ENCODE measurements at regions not wholly inside any gene's neighbourhood (a gene's known extent, or its start where the extent isn't known, plus 50 kb on each side); places are given as distances from the start of the nearest gene placed in this dataset.

- peak; percentile 33 for DNase-seq
These were observed 54.2 kb downstream of the S1PR1 start for GRCh38 chr1:101290922-101291561.

GRCh38 chr1:101291562-101292380, 55.0 kb downstream of the S1PR1 start:
- DNase-seq, result peak; percentile 65

DNA sequence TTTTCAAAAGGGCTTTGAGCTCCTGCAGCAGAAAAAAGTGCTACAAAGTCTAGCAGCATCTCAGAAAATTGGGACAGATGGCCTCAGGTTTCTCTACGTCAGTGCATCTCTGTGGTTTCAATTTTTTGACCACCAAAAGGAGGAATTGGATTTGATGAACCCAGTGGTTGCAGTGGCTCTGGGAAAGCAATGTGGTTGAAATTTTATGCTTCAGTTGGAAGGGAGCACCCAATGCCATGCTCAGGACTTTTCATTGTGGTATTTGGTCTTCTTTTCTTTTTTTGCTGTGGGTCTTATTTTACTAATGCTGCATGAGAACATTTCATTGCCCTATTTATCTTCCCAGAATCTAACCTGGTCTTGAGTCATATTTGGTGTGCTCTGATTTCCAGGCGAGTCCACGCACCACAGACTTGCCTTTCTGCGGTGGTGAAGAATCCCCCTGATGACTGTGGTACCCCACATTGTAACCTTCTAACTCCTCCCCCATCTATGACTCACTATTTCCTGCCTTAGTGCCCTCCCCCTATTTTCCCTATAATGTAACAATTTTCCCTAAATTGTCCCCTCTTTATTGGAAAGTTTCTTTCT, 56.7 kb downstream of the S1PR1 start:
- peak; percentile 77 for DNase-seq

DNA sequence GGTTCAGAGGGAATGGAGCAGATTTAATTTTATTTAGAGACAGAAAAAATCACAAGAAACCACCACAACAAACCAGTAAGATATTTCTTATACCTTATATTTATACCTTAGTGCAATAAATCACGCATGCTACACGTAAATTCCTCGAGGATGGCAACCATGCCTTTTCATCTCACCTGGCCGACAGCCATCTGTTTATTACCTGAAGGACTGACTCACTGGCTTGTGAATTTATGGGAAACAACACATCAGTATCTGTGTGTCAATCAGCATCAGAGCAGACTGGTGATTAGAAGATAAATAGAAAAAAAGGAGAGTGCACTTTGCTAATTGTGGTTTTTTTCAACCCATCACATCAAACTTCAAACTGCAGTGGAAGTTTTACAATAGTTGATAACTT, 58.4 kb downstream of the S1PR1 start:
- DNase-seq, result no peak

DNA sequence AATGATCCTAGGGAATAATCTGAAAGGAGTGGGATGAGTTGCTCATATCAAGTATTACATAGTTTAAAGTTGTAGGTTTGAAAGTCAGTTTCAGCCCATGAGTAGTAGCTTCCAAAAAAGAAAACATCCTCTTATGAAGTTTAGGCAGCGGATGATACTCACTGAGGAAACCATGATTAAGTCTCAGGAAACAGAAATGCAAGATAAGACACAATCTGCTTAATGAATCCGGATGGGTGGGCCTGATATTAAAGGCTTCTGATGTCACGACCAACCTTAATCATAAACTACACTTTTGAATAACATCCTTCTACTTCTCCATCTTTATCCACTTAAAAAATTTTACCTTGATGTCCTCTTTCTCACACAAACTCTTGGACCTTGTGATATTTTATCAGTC, 61.8 kb downstream of the S1PR1 start:
- no peak for DNase-seq

GRCh38 chr1:101299141-101299540, 62.3 kb downstream of the S1PR1 start:
- no peak for DNase-seq

DNA sequence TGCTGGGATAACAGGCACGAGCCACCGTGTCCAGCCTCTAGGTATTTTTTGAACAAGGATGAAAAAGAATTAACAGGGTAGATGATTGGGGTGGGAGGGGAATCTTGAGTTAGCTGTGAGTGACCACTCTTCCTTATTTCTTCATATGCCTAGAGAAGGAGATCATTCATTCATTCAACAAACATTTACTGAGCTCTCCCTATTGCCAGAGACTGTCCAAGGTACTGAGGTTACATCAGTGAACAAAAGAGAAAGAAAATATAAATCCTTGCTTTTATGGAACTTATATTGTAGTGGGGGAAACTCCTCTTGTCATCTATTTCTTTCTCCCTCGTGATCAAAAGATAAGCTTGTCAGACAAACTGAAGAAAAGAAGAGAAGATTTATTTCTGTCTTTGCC, 62.9 kb downstream of the S1PR1 start:
- DNase-seq, result no peak

DNA sequence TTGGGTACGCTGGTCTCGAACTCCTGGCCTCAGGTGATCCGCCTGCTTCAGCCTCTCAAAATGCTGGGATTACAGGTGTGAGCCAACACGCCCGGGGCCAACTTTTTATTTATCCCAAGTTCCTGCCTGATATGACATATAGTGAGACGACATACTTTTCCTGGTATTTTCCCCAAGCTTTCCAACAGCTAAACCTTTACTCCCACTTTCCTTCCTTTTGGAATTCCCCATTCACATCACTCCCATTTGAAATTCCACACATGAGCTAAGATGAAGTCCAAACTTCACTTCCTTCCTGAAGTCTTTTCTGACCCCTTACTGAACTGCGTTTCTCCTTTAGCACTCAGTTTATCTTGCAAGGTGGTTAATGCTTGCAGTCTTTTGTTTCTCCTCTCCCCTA, 64.1 kb downstream of the S1PR1 start:
- no peak for DNase-seq

GRCh38 chr1:101301446-101302057, 64.7 kb downstream of the S1PR1 start:
- DNase-seq, result no peak

- DNase-seq, result no peak
These were observed 66.2 kb downstream of the S1PR1 start for GRCh38 chr1:101302831-101303511.

DNA sequence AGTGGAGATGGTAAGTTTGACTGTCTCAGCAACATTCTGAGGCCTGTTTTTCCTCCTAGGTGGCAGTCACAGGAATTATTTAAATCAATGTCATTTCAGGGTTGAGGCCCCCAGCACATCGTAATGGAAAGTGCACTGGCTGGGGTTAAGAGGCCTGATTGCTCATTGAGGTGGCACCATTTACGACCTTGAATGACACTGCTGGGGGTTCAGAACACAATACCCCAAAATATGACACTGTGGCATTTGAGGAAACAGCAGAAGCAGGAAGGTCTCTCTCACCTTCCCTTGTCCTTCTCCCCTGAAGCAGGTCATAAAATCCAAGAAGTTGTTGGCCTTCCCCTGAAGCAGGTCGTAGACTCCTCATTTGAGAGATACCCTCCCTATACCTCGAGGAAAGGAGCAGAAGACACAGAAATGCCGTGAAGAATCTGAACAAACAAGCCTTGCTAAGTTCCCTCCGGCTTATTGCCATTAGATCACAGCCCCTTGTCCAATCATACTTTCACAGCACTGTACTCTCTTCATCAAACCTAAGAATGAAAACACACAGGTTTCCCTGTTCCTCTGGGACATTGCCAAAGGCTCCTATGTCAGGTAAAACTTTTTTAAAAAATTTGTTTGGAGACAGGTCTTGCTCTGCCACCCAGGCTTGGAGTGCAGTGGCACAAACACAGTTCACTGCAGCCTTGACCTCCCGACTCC, 71.3 kb downstream of the S1PR1 start:
- no peak for DNase-seq

DNA sequence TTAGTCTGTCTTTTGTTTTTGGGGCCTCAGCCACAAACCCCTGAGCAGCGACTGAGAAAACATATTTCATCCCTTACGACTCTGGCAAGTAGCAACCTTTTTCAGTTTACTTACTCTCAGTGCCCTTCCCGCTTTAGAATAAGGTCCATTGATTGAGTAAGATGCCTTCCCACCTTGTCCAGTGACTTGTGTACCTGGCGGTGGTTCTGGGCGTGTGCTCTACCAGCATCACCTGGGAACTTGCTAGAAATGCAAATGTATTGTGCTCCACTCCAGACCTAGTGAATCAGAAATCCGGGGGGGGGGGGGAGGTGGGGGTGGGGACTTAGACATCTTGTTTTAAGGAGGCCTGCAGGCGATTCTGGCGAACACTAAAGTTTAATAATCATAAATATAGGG, 72.1 kb downstream of the S1PR1 start:
- no peak for DNase-seq

- peak; percentile 79 for DNase-seq
These were observed 72.8 kb downstream of the S1PR1 start for GRCh38 chr1:101309334-101310311.

DNA sequence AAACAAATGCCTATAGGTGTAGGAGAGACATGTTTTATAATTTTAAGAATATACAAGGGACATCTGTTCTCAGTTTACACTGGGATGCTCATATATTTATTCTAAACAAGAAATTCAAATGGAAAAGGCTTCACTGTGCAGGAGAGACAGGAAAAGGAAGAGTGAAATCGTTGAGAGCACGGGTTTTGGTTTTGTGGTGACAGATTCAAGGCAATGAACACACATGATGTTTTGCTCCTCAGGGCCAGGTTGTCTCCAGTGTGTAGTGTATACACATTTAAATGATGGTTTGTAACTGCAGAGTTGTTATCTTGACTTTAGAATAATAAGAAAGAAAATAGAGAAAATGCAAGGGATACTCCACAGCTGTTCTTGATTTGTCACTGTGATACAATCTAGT, 73.7 kb downstream of the S1PR1 start:
- no peak for DNase-seq

- peak; percentile 28 for DNase-seq
These were observed 74.5 kb downstream of the S1PR1 start for GRCh38 chr1:101311146-101311920.

- no peak for DNase-seq
These were observed 75.3 kb downstream of the S1PR1 start for GRCh38 chr1:101312147-101312546.

DNA sequence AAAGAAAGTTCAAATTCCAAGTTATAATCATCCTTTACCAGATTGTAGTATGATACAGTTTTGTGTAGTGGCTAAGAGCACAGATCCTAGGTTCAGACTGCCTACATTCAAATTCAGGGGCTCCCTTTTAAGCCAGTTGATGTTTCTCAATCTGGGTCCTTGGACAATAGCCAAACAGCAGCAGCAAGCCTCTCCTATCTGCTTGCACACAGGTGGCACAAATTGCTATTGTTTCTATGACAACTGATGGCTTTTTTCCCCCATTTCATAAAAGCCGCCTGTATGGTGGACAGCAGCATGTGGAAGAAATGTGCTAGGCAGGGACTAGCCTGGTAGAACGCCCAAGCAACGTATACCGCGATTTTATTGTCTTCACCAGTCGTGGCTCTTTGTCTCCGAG, 76.5 kb downstream of the S1PR1 start:
- no peak for DNase-seq

- DNase-seq, result peak; percentile 54
These were observed 77.4 kb downstream of the S1PR1 start for GRCh38 chr1:101314244-101314643.

DNA sequence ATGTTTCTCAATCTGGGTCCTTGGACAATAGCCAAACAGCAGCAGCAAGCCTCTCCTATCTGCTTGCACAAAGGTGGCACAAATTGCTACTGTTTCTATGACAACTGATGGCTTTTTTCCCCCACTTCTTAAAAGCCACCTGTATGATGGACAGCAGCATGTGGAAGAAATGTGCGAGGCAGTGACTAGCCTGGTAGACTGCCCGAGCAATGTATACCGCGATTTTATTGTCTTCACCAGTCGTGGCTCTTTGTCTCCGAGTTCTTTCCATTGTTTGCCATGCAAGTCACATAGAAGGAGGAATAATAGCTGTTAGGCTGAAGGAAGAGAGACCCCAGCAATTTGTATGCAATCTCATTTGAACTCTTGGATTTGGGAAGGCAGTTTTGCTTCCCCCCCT, 79.4 kb downstream of the S1PR1 start:
- DNase-seq, result no peak

GRCh38 chr1:101316799-101317198, 80.0 kb downstream of the S1PR1 start:
- DNase-seq, result no peak
